Fibroblast of pulmonary artery (primary cell): ENCODE measurements at regions not wholly inside any gene's neighbourhood (a gene's known extent, or its start where the extent isn't known, plus 50 kb on each side); places are given as distances from the start of the nearest gene placed in this dataset.
"Not testable (repeated sequence)": the region's sequence is repeated elsewhere in the genome, so short reads cannot be mapped to it uniquely, and the experiment has no call there.

Source experiments
- DNase-seq: peaks from one replicate; pipeline ENCODE4 v3.0.0-alpha.2; 2010; ENCODE audit warnings: low read depth
- H3K4me3 ChIP-seq: replicated peaks from 2 replicates; pipeline ENCODE4 v1.5.1; 2011; ENCODE audit warnings: low read depth, mild to moderate bottlenecking, control low read depth, low read length, moderate library complexity

DNA sequence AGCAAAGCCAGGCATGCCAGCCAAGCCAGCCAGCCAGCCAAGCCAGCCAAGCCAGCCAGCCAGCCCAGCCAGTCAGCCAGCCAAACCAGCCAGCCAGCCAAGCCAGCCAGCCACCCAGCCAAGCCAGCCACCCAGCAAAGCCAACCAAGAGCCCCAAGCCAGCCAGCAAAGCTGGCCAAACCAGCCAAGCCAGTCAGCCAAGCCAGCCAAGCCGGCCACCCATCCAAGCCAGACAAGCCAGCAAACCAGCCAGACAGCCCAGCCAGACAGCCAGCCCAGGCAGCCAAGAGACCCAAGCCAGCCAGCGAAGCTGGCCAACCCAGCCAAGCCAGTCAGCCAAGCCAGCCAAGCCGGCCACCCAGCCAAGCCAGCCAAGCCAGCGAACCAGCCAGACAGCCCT lies 338.3 kb upstream of the PLGLB2 start:
- not testable (repeated sequence) for H3K4me3 ChIP-seq, DNase-seq

DNA sequence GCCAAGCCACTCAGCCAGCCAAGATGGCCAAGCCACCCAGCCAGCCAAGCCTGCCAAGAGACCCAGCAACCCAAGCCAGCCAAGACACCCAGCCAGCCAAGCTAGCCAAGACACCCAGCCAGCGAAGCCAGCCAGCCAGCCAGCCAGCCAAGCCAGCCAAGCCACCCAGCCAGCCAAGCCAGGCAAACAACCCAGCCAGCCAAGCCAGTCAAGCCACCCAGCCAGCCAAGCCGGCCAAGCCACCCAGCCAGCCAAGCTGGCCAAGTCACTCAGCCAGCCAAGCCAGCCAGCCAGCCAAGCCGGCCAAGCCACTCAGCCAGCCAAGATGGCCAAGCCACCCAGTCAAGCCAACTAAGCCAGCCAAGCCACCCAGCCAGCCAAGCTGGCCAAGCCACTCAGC lies 337.5 kb upstream of the PLGLB2 start:
- not testable (repeated sequence) for DNase-seq

DNA sequence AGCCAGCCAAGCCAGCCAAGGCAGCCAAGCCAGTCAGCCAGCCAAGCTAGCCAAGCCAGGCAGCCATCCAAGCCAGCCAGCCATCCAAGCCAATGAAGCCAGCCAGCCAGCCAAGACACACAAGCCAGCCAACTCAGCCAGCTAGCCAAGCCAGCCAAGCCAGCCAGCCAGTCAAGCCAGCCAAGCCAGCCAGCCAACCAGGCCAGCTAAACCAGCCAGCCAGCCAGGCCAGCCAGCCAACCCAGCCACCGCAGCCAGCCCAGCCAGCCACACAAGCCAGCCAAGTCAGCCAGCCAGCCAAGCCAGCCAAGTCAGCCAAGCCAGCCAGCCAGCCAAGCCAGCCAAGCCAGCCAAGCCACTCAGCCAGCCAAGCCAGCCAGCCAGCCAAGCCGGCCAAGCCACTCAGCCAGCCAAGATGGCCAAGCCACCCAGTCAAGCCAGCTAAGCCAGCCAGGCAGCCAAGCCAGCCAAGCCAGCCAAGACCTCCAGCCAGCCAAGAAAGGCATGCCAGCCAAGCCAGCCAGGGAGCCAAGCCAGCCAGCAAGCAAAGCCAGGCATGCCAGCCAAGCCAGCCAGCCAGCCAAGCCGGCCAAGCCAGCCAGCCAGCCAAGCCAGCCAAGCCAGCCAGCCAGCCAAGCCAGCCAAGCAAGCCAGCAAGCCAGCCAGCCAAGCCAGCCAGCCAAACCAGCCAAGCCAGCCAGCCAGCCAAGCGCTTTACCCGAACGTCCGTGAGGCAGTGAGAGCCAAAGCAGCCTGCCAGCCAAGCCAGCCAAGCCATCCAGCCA lies 335.7 kb upstream of the PLGLB2 start:
- DNase-seq = not testable (repeated sequence)

More for the DNA sequence above, 337.5 kb upstream of the PLGLB2 start:
- not testable (repeated sequence) for H3K4me3 ChIP-seq

DNA sequence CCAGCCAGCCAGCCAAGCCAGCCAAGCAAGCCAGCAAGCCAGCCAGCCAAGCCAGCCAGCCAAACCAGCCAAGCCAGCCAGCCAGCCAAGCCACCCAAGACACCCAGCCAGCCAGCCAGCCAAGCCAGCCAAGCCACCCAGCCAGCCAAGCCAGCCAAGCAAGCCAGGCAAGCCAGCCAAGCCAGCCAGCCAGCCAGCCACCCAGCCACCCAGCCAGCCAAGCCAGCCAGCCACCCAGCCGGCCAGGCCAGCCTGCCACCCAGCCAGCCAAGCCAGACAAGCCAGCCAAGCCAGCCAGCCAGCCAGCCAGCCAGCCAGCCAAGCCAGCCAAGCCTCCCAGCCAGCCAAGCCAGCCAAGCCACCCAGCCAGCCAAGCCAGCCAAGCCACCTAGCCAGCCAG lies 333.6 kb upstream of the PLGLB2 start:
- not testable (repeated sequence) for H3K4me3 ChIP-seq, DNase-seq

More for the DNA sequence above, 335.7 kb upstream of the PLGLB2 start:
- H3K4me3 ChIP-seq = not testable (repeated sequence)

DNA sequence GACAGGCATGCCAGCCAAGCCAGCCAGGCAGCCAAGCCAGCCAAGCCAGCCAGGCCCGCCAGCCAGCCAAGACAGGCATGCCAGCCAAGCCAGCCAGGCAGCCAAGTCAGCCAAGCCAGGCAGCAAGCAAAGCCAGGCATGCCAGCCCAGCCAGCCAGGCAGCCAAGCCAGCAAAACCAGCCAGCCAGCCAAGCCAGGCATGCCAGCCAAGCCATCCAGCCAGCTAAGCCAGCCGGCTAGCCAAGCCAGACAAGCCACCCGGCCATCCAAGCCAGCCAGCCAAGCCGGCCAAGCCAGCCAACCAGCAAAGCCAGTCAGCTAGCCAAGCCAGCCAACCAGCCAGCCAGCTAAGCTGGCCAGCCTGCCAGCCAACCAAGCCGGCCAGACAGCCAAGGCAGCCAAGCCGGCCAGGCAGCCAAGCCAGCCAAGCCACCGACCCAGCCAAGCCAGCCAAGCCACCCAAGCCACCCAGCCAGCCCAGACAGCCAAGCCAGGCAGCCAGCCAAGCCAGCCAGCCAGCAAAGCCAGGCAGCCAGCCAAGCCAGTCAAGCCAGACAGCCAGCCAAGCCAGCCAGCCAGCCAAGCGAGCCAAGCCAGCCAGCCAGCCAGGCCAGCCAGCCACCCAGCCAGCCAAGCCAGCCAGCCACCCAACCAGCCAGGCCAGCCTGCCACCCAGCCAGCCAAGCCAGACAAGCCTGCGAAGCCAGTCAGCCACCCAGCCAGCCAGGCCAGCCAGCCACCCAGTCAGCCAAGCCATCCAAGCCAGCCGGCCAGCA lies 332.9 kb upstream of the PLGLB2 start:
- H3K4me3 ChIP-seq, DNase-seq: not testable (repeated sequence)

DNA sequence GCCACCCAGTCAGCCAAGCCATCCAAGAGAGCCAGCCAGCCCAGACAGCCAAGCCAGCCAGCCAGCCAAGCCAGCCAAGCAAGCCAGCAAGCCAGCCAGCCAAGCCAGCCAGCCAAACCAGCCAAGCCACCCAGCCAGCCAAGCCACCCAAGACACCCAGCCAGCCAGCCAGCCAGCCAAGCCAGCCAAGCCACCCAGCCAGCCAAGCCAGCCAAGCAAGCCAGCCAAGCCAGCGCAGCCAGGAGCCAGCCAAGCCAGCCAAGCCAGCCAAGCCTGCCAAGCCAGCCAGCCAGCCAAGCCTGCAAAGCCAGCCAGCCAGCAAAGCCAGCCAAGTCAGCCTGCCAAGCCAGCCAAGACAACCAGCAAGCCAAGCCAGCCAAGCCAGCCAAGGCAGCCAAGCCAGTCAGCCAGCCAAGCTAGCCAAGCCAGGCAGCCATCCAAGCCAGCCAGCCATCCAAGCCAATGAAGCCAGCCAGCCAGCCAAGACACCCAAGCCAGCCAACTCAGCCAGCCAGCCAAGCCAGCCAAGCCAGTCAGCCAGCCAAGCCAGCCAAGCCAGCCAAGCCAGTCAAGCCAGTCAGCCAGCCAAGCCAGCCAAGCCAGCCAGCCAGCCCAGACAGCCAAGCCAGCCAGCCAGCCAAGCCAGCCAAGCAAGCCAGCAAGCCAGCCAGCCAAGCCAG lies 332.2 kb upstream of the PLGLB2 start:
- DNase-seq, H3K4me3 ChIP-seq: not testable (repeated sequence)

DNA sequence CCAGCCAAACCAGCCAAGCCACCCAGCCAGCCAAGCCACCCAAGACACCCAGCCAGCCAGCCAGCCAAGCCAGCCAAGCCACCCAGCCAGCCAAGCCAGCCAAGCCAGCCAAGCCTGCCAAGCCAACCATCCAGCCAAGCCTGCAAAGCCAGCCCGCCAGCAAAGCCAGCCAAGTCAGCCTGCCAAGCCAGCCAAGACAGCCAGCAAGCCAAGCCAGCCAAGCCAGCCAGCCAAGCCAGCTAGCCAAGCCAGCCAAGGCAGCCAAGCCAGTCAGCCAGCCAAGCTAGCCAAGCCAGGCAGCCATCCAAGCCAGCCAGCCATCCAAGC lies 331.7 kb upstream of the PLGLB2 start:
- not testable (repeated sequence) for DNase-seq

DNA sequence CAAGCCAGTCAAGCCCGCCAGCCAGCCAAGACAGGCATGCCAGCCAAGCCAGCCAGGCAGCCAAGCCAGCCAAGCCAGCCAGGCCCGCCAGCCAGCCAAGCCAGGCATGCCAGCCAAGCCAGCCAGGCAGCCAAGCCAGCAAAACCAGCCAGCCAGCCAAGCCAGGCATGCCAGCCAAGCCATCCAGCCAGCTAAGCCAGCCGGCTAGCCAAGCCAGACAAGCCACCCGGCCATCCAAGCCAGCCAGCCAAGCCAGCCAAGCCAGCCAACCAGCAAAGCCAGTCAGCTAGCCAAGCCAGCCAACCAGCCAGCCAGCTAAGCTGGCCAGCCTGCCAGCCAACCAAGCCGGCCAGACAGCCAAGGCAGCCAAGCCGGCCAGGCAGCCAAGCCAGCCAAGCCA lies 330.7 kb upstream of the PLGLB2 start:
- not testable (repeated sequence) for DNase-seq, H3K4me3 ChIP-seq

More for the DNA sequence above, 331.7 kb upstream of the PLGLB2 start:
- not testable (repeated sequence) for H3K4me3 ChIP-seq

DNA sequence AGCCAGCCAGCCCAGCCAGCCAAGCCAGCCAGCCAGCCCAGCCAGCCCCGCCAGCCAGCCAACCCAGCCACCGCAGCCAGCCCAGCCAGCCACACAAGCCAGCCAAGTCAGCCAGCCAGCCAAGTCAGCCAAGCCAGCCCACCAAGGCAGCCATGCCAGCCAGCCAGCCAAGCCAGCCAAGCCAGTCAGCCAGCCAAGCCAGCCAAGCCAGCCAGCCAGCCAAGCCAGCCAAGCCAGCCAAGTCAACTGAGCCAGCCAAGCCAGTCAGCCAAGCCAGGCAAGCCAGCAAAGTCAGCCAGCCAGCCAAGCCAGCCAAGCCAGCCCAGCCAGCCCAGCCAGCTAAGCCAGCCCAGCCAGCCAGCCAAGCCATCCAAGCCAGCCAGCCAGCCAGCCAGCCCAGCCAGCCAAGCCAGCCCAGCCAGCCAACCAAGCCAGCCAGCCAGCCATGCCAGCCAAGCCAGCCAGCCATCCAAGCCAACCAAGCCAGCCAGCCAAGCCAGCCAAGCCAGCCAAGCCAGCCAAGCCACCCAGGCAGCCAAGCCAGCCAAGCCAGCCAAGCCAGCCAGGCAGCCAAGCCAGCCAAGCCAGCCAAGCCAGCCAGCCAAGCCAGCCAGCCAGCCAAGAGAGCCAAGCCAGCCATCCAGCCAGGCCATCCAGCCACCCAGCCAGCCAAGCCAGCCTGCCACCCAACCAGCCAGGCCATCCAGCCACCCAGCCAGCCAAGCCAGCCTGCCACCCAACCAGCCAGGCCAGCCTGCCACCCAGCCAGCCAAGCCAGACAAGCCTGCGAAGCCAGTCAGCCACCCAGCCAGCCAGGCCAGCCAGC lies 329.9 kb upstream of the PLGLB2 start:
- not testable (repeated sequence) for H3K4me3 ChIP-seq, DNase-seq

DNA sequence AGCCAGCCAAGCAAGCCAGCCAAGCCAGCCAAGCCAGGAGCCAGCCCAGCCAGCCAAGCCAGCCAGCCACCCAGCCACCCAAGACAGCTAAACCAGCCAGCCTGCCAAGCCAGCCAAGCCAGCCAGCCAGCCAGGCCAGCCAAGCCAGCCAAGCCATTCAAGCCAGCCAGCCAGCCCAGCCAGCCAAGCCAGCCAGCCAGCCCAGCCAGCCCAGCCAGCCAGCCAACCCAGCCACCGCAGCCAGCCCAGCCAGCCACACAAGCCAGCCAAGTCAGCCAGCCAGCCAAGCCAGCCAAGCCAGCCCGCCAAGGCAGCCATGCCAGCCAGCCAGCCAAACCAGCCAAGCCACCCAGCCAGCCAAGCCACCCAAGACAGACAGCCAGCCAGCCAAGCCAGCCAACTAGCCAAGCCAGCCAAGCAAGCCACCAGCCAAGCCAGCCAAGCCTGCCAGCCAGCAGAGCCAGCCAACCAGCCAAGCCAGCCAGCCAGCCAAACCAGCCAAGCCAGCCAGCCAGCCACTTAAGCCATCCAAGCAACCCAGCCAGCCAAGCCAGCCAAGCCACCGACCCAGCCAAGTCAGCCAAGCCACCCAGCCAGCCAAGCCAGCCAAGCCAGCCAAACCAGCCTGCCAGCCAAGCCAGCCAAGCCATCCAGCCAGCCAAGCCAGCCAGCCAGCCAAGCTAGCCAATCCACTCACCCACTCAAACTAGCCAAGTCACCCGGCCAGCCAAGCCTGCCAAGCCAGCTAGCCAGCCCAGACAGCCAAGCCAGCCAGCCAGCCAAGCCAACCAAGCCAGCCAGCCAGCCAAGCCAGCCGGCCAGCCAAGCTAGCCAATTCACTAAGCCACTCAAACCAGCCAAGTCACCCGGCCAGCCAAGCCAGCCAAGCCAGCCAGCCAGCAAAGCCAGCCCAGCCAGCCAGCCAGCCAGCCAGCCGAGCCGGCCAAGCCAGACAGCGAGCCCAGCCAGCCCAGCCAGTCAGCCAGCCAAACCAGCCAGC lies 328.8 kb upstream of the PLGLB2 start:
- H3K4me3 ChIP-seq, DNase-seq: not testable (repeated sequence)

DNA sequence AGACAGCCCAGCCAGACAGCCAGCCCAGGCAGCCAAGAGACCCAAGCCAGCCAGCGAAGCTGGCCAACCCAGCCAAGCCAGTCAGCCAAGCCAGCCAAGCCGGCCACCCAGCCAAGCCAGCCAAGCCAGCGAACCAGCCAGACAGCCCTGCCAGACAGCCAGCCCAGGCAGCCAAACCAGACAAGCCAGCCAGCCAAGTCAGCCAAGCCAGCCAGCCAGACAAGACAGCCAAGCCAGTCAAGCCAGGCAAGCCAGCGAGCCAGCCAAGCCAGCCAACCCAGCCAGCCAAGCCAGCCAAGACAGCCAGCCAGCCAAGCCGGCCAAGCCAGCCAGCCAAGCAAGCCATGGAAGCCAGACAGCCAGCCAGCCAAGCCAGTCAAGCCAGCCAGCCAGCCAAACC lies 327.9 kb upstream of the PLGLB2 start:
- H3K4me3 ChIP-seq, DNase-seq: not testable (repeated sequence)

DNA sequence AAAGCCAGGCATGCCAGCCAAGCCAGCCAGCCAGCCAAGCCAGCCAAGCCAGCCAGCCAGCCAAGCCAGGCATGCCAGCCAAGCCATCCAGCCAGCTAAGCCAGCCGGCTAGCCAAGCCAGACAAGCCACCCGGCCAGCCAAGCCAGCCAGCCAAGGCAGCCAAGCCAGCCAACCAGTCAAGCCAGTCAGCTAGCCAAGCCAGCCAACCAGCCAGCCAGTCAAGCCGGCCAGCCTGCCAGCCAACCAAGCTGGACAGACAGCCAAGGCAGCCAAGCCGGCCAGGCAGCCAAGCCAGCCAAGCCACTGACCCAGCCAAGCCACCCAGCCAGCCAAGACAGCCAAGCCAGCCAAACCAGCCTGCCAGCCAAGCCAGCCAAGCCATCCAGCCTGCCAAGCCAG lies 326.9 kb upstream of the PLGLB2 start:
- DNase-seq, H3K4me3 ChIP-seq: not testable (repeated sequence)

DNA sequence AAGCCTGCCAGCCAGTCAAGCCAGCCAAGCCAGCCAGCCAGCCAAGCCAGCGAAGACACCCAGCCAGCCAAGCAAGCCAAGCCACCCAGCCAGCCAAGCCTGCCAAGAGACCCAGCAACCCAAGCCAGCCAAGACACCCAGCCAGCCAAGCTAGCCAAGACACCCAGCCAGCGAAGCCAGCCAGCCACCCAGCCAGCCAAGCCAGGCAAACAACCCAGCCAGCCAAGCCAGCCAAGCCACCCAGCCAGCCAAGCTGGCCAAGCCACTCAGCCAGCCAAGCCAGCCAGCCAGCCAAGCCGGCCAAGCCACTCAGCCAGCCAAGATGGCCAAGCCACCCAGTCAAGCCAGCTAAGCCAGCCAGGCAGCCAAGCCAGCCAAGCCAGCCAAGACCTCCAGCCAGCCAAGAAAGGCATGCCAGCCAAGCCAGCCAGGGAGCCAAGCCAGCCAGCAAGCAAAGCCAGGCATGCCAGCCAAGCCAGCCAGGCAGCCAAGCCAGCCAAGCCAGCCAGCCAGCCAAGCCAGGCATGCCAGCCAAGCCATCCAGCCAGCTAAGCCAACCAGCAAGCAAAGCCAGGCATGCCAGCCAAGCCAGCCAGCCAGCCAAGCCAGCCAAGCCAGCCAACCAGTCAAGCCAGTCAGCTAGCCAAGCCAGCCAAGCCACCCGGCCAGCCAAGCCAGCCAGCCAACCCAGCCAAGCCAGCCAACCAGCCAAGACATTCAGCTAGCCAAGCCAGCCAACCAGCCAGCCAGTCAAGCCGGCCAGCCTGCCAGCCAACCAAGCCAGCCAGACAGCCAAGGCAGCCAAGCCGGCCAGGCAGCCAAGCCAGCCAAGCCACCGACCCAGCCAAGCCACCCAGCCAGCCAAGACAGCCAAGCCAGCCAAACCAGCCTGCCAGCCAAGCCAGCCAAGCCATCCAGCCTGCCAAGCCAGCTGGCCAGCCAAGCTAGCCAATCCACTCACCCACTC lies 323.8 kb upstream of the PLGLB2 start:
- DNase-seq, H3K4me3 ChIP-seq: not testable (repeated sequence)

DNA sequence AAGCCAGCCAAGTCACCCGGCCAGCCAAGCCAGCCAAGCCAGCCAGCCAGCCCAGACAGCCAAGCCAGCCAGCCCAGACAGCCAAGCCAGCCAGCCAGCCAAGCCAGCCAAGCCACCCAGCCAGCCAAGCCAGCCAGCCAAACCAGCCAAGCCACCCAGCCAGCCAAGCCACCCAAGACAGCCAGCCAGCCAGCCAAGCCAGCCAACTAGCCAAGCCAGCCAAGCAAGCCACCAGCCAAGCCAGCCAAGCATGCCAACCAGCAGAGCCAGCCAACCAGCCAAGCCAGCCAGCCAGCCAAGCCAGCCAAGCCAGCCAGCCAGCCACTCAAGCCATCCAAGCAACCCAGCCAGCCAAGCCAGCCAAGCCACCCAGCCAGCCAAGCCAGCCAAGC lies 323.1 kb upstream of the PLGLB2 start:
- H3K4me3 ChIP-seq, DNase-seq: not testable (repeated sequence)

DNA sequence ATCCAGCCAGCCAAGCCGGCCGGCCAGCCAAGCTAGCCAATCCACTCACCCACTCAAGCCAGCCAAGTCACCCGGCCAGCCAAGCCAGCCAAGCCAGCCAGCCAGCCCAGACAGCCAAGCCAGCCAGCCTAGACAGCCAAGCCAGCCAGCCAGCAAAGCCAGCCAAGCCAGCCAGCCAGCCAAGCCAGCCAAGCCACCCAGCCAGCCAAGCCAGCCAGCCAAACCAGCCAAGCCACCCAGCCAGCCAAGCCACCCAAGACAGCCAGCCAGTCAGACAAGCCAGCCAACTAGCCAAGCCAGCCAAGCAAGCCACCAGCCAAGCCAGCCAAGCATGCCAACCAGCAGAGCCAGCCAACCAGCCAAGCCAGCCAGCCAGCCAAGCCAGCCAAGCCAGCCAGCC lies 322.7 kb upstream of the PLGLB2 start:
- not testable (repeated sequence) for DNase-seq

DNA sequence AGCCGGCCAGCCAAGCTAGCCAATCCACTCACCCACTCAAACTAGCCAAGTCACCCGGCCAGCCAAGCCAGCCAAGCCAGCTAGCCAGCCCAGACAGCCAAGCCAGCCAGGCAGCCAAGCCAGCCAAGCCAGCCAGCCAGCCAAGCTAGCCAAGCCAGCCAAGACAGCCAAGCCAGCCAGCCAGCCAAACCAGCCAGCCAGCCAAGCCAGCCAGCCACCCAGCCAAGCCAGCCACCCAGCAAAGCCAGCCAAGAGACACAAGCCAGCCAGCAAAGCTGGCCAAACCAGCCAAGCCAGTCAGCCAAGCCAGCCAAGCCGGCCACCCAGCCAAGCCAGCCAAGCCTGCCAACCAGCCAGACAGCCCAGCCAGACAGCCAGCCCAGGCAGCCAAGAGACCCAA lies 322.2 kb upstream of the PLGLB2 start:
- DNase-seq = not testable (repeated sequence)

More for the DNA sequence above, 322.7 kb upstream of the PLGLB2 start:
- H3K4me3 ChIP-seq = not testable (repeated sequence)

More for the DNA sequence above, 322.2 kb upstream of the PLGLB2 start:
- H3K4me3 ChIP-seq = not testable (repeated sequence)
